ENCODE measurements at regions not wholly inside any gene's neighbourhood (a gene's known extent, or its start where the extent isn't known, plus 50 kb on each side); places are given as distances from the start of the nearest gene placed in this dataset.

- TF ChIP-seq POLR2AphosphoS5 (IDR thresholded peaks at IDR 0.05; ENCODE audit: low read depth, low read length), result no peak
- TF ChIP-seq SIN3A (IDR thresholded peaks at IDR 0.05; ENCODE audit: borderline replicate concordance, insufficient read depth, low read length), result no peak
- TF ChIP-seq TAF1 (IDR thresholded peaks at IDR 0.05; ENCODE audit: borderline replicate concordance, insufficient read depth, low read length), result no peak
Observed at GRCh38 chr1:192516776-192517297, 58.7 kb upstream of the RGS1 start.

Measured in PFSK-1 (cell line).